Activated CD4-positive, CD25-positive, alpha-beta regulatory T cell treated with anti-CD3 and anti-CD28 coated beads, Interleukin-2, amount 50 U/mL, for 24 hours (primary cell): ENCODE measurements at regions not wholly inside any gene's neighbourhood (a gene's known extent, or its start where the extent isn't known, plus 50 kb on each side); places are given as distances from the start of the nearest gene placed in this dataset.

Source experiments
- ATAC-seq, 2 donors: fragments of 150-1000 bp; cut with Tn5 transposase; one replicate each; pipeline ENCODE4 v1.10.0; 2021; ENCODE audit warnings: mild to moderate bottlenecking in 1 of 2, moderate library complexity in 1 of 2

DNA sequence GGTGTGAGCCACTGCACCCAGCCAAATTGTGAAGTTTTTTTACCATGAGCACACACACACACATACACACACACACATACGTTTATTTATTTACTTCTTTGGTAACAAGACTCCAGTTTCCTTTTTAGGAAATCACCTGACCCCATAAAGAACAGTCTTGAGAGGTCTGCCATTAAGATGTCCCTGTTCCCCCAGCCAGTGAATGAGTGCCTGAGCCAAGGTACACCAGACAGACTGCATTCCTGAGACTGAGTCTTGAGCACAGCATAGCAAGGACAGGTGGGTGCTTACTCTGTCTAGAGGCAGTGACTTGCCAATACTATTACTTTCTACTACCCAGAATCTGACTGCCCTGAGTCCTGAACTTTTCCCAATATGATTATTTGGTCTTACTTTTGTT is 167.2 kb upstream of the SATB2 start:
- no peak for ATAC-seq

DNA sequence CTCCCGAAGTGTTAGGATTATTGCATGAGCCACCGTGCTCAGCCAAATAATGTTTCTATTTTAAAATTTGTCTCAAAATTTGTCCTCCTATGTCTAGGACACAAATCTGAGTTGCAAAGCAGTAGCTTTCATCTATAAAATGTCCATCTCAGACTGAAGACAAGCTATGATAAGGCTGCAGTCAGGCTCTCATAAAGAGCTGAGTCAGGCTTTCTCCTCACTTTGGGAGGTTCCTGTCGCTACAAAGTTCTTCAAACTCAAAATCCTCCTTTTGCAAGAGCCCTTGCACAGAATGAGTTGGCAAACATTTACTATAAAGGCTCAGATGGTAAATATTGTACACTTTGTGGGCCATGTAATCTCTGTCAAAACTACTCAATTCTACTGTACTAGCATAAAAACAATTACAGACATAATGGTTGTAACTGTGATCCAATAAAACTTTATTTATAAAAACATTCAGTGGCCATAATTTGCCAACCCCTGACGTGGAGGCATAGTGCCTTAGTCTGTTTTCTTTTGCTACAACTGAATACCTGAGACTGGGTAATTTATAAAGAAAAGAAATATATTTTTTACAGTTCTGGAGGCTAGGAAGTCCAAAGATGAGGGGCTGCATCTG is 154.9 kb upstream of the SATB2 start:
- no peak for ATAC-seq

DNA sequence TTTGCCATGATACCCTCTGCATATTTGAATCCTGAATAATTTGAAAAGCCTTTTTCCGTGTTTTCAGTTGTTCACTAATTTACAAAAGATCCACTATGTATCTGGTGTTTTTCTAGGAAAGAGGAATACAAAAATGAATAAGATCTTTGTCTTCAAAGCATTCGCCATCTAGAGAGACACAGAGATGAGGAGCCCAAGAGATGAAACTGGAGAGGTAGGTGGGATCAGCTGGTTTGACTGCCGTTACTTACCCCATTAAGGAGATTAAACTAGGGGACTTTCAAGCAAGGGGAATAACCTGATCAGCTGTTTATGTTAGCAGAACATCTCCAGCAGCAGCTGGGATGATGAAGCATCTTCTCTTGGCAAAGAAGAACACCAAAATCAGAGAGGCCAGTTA is 150.2 kb upstream of the SATB2 start:
- ATAC-seq = no peak

- no peak for ATAC-seq
Measured at GRCh38 chr2:199606193-199606780, 148.5 kb upstream of the SATB2 start.

GRCh38 chr2:199603721-199604291 is 146.1 kb upstream of the SATB2 start:
- no peak for ATAC-seq

- ATAC-seq = no peak
Measured at GRCh38 chr2:199602896-199603717, 145.4 kb upstream of the SATB2 start.

- no peak for ATAC-seq
Measured at GRCh38 chr2:199602271-199602895, 144.6 kb upstream of the SATB2 start.

GRCh38 chr2:199596549-199596948 is 138.8 kb upstream of the SATB2 start:
- ATAC-seq = no peak

DNA sequence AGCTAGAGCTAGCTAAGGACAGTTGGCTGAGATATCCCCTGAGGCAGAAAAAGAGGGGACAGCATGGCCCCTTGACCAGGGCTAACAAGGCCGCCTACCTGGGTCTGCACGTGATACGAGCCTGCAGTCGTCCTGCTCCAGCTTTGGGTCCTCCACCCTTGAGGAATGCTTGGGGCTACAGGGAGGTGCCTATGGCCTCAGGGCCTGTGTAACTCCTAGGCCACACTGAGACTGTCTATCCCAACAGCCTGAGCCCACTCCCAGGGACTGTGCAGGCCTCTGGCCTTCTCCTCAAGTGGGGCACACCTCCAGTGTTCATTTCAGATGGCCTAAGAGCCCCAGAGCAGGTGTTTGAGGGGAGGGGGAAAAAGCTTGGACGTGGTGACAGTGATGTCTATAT is 136.7 kb upstream of the SATB2 start:
- no peak for ATAC-seq

DNA sequence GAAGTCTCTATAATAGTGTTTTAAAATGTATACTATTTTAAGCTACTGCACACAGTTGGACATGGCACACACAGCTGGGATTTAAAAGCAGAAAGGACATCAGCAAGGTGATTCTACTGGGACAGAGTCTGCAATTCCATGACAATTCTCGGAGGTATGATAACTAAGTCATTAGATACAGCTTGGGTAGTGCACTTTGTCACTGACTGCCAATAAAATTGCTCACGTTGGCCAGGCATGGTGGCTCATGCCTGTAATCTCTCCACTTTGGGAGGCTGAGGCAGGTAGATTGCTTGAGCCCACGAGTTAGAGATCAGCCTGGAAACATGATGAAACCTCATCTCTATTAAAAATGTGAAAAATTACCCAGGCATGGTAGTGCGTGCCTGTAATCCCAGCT is 134.1 kb upstream of the SATB2 start:
- no peak for ATAC-seq

- ATAC-seq = no peak
Measured at GRCh38 chr2:199590321-199591203, 132.8 kb upstream of the SATB2 start.

GRCh38 chr2:199589306-199589705 is 131.6 kb upstream of the SATB2 start:
- ATAC-seq = no peak

DNA sequence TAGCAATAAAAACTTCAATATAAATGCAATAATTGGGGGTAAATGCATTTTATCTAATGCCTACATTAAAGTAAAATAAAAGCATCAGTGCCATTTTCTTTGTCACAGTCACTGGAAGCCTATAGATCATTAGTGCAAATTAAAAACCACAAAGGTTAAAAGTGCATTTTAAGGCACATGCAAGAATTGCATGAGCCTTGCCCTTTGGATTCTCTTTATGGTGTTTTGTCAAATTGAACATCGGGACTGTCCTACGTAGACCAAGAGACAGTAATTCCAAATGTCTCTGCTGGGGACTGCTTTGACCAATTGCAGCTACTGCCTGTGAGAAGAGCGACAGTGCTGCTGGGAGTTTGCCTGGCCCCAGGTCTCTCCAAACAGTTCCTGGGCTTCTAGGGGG is 130.3 kb upstream of the SATB2 start:
- no peak for ATAC-seq

GRCh38 chr2:199586646-199587045 is 128.9 kb upstream of the SATB2 start:
- ATAC-seq = no peak

GRCh38 chr2:199583676-199584075 is 125.9 kb upstream of the SATB2 start:
- no peak for ATAC-seq

DNA sequence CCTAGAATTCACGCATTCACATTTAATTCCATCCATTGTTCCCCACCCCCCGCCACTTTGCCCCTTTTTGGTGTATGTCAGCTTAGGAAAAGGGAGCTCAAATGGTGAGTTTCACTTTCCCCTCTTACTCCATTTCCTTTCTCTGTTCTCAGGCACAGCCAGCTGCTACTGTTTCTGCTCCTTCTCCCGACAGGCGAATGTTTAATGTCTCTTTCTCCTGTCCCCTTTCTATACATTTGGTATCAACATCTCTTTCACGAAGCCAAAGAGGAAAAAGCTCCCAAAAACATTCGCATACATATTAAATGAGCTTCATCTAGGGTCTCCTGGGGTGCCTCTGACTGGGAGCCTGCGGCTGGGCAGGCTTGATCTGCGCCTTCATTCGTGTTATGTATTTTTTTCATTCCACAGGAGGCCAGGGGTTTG is 124.2 kb upstream of the SATB2 start:
- ATAC-seq = no peak

DNA sequence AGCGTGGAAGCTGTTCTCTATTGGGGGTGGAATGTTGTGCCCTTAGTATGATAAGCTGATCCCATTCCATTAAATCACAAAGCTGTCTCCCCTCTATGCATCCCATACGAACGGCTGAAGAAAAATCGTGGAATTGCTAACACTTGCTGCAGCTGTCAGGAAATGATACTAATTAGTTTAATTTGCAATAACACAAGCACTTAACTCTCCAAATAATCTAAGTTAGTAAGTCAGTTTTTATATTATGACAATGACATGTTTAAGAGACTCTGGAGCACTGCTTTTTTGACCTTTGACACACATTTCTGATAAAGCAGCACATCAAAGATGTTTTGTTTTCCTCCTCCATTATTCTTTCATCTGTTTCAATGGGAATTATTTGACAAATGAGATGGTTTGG is 123.7 kb upstream of the SATB2 start:
- no peak for ATAC-seq

GRCh38 chr2:199575416-199575815 is 117.7 kb upstream of the SATB2 start:
- ATAC-seq = no peak

GRCh38 chr2:199572571-199572970 is 114.8 kb upstream of the SATB2 start:
- no peak for ATAC-seq

DNA sequence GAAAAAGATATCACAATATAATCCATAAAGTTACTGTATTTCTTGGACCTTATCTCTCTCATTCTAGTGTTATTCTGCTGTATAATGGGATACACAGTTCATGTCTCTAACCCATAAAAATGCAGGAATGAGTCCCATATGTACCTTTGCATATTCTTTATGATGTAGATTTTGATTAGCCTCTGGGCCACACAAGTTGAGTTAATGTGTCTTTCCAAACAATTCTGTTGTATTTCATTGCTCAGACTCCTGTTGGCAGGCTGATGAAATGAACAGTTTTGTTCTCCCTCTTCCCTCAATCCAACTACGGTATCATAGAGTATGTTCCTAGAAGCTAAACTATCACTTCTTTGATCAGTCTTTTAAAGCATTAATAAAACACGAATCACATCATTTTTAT is 113.2 kb upstream of the SATB2 start:
- no peak for ATAC-seq

DNA sequence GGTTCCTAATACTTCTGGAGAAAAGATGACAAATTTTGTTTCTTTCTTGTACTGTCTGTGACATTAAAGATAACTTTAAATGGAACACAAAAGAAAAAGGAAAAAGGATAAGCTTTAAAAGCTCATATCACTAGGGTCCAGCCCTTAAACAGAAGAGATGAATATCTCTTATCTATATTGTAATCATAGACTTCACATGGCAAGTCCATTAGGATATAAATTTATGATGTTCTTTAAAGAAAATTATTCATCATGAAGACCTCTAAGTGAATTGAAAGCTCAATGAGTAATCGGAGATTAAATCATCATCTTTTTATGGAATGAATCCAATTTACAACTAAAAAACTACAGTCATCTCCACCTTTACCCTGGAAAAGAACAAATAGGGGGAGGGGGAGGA is 111.6 kb upstream of the SATB2 start:
- ATAC-seq = no peak

GRCh38 chr2:199558156-199558555 is 100.4 kb upstream of the SATB2 start:
- ATAC-seq = no peak
